ENCODE measurements at regions not wholly inside any gene's neighbourhood (a gene's known extent, or its start where the extent isn't known, plus 50 kb on each side); places are given as distances from the start of the nearest gene placed in this dataset.

- Histone ChIP-seq H2BK5ac (ENCODE audit: low read depth, low read length, poor library complexity, severe bottlenecking) (no peak overlapping the region), H3K27me3 (ENCODE audit: control insufficient read depth in 1 of 2, insufficient read depth in 1 of 2, low read length in 2 of 2) (no peaks in the 10 kb centered on the region), H2AK5ac (ENCODE audit: low read length, severe bottlenecking) (no peak overlapping the region), H4K91ac (ENCODE audit: low read length) (no peak overlapping the region), H2AFZ (ENCODE audit: low read depth, low read length) (no peak overlapping the region), H3K14ac (ENCODE audit: low read length in 2 of 2) (no peak overlapping the region), H3K4me3 (ENCODE audit: insufficient read depth in 1 of 2, low read depth in 1 of 2, low read length in 2 of 2) (no peak overlapping the region), H3K36me3 (ENCODE audit: control insufficient read depth in 1 of 2, insufficient read depth in 2 of 2, low read depth in 1 of 2, low read length in 2 of 2) (no peaks in the 10 kb centered on the region), H3K4ac (ENCODE audit: low read depth in 1 of 2, low read length in 2 of 2) (no peak overlapping the region), H3K9ac (ENCODE audit: low read length) (no peak overlapping the region), H4K8ac (ENCODE audit: low read length) (no peak overlapping the region), H3K4me1 (ENCODE audit: control insufficient read depth, insufficient read depth, low read depth, low read length) (no peaks in the 10 kb centered on the region), H2BK12ac (ENCODE audit: low read length in 2 of 2) (no peak overlapping the region), H3K4me2 (ENCODE audit: low read length, poor library complexity, severe bottlenecking) (no peak overlapping the region), H3K18ac (ENCODE audit: low read depth in 1 of 2, low read length in 2 of 2) (no peak overlapping the region), H3K79me1 (replicated peaks; ENCODE audit: low read length, poor library complexity, severe bottlenecking) (no peaks in the 10 kb centered on the region), H2BK15ac (ENCODE audit: low read depth, poor library complexity, severe bottlenecking) (no peak overlapping the region), H3K23ac (ENCODE audit: low read length in 2 of 2) (no peak overlapping the region), H3K27ac (ENCODE audit: low read length, poor library complexity, severe bottlenecking) (no peak overlapping the region), H3K9me3 (ENCODE audit: control insufficient read depth, low read length) (no peaks in the 10 kb centered on the region), H2BK120ac (ENCODE audit: low read depth, low read length) (no peak overlapping the region)
- WGBS = 98% methylated on average over 3 of the region's 3 CpGs
- no peak for DNase-seq
These were observed 996.7 kb upstream of the FLRT2 start for GRCh38 chr14:84533181-84533725.

GRCh38 chr14:84533791-84534190 is 996.2 kb upstream of the FLRT2 start:
- Histone ChIP-seq H2AFZ (ENCODE audit: low read depth, low read length) (no peak overlapping the region), H4K91ac (ENCODE audit: low read length) (no peak overlapping the region), H3K4me3 (ENCODE audit: insufficient read depth in 1 of 2, low read depth in 1 of 2, low read length in 2 of 2) (no peak overlapping the region), H3K4me2 (ENCODE audit: low read length, poor library complexity, severe bottlenecking) (no peak overlapping the region), H3K27ac (ENCODE audit: low read length, poor library complexity, severe bottlenecking) (no peak overlapping the region), H2BK120ac (ENCODE audit: low read depth, low read length) (no peak overlapping the region), H3K4ac (ENCODE audit: low read depth in 1 of 2, low read length in 2 of 2) (no peak overlapping the region), H2BK15ac (ENCODE audit: low read depth, poor library complexity, severe bottlenecking) (no peak overlapping the region), H3K79me1 (replicated peaks; ENCODE audit: low read length, poor library complexity, severe bottlenecking) (no peaks in the 10 kb centered on the region), H2BK12ac (ENCODE audit: low read length in 2 of 2) (no peak overlapping the region), H2AK5ac (ENCODE audit: low read length, severe bottlenecking) (no peak overlapping the region), H3K4me1 (ENCODE audit: control insufficient read depth, insufficient read depth, low read depth, low read length) (no peaks in the 10 kb centered on the region), H3K23ac (ENCODE audit: low read length in 2 of 2) (no peak overlapping the region), H3K18ac (ENCODE audit: low read depth in 1 of 2, low read length in 2 of 2) (no peak overlapping the region), H3K9ac (ENCODE audit: low read length) (no peak overlapping the region), H4K8ac (ENCODE audit: low read length) (no peak overlapping the region), H3K9me3 (ENCODE audit: control insufficient read depth, low read length) (no peaks in the 10 kb centered on the region), H2BK5ac (ENCODE audit: low read depth, low read length, poor library complexity, severe bottlenecking) (no peak overlapping the region), H3K36me3 (ENCODE audit: control insufficient read depth in 1 of 2, insufficient read depth in 2 of 2, low read depth in 1 of 2, low read length in 2 of 2) (no peaks in the 10 kb centered on the region), H3K27me3 (ENCODE audit: control insufficient read depth in 1 of 2, insufficient read depth in 1 of 2, low read length in 2 of 2) (no peaks in the 10 kb centered on the region), H3K14ac (ENCODE audit: low read length in 2 of 2) (no peak overlapping the region)
- no CpG with 5 or more reads among the region's 4 CpGs for WGBS
- DNase-seq = no peak

- H2BK120ac ChIP-seq (ENCODE audit: low read depth, low read length) = no peak overlapping the region
- no peak overlapping the region for H3K4me2 ChIP-seq (ENCODE audit: low read length, poor library complexity, severe bottlenecking)
- H3K18ac ChIP-seq (ENCODE audit: low read depth in 1 of 2, low read length in 2 of 2) = no peak overlapping the region
- H3K4me3 ChIP-seq (ENCODE audit: insufficient read depth in 1 of 2, low read depth in 1 of 2, low read length in 2 of 2) = no peak overlapping the region
- H3K36me3 ChIP-seq (ENCODE audit: control insufficient read depth in 1 of 2, insufficient read depth in 2 of 2, low read depth in 1 of 2, low read length in 2 of 2) = no peaks in the 10 kb centered on the region
- H4K91ac ChIP-seq (ENCODE audit: low read length) = no peak overlapping the region
- H2AK5ac ChIP-seq (ENCODE audit: low read length, severe bottlenecking) = no peak overlapping the region
- H3K9ac ChIP-seq (ENCODE audit: low read length) = no peak overlapping the region
- no peak overlapping the region for H2BK12ac ChIP-seq (ENCODE audit: low read length in 2 of 2)
- no peaks in the 10 kb centered on the region for H3K27me3 ChIP-seq (ENCODE audit: control insufficient read depth in 1 of 2, insufficient read depth in 1 of 2, low read length in 2 of 2)
- H3K14ac ChIP-seq (ENCODE audit: low read length in 2 of 2) = no peak overlapping the region
- H3K79me1 ChIP-seq (replicated peaks; ENCODE audit: low read length, poor library complexity, severe bottlenecking) = no peaks in the 10 kb centered on the region
- no peak for DNase-seq
- no peak overlapping the region for H3K4ac ChIP-seq (ENCODE audit: low read depth in 1 of 2, low read length in 2 of 2)
- no peak overlapping the region for H4K8ac ChIP-seq (ENCODE audit: low read length)
- no peak overlapping the region for H2BK15ac ChIP-seq (ENCODE audit: low read depth, poor library complexity, severe bottlenecking)
- H3K23ac ChIP-seq (ENCODE audit: low read length in 2 of 2) = no peak overlapping the region
- no peak overlapping the region for H3K27ac ChIP-seq (ENCODE audit: low read length, poor library complexity, severe bottlenecking)
- no peaks in the 10 kb centered on the region for H3K4me1 ChIP-seq (ENCODE audit: control insufficient read depth, insufficient read depth, low read depth, low read length)
- H2BK5ac ChIP-seq (ENCODE audit: low read depth, low read length, poor library complexity, severe bottlenecking) = no peak overlapping the region
- H2AFZ ChIP-seq (ENCODE audit: low read depth, low read length) = no peak overlapping the region
- H3K9me3 ChIP-seq (ENCODE audit: control insufficient read depth, low read length) = no peaks in the 10 kb centered on the region
These were observed 994.5 kb upstream of the FLRT2 start for GRCh38 chr14:84535484-84535883.

GRCh38 chr14:84535976-84536375 is 994.0 kb upstream of the FLRT2 start:
- H2BK120ac ChIP-seq (ENCODE audit: low read depth, low read length) = no peak overlapping the region
- no peak overlapping the region for H3K4me2 ChIP-seq (ENCODE audit: low read length, poor library complexity, severe bottlenecking)
- no peak overlapping the region for H3K23ac ChIP-seq (ENCODE audit: low read length in 2 of 2)
- no peaks in the 10 kb centered on the region for H3K27me3 ChIP-seq (ENCODE audit: control insufficient read depth in 1 of 2, insufficient read depth in 1 of 2, low read length in 2 of 2)
- no peak overlapping the region for H3K18ac ChIP-seq (ENCODE audit: low read depth in 1 of 2, low read length in 2 of 2)
- no peak overlapping the region for H3K4me3 ChIP-seq (ENCODE audit: insufficient read depth in 1 of 2, low read depth in 1 of 2, low read length in 2 of 2)
- no peak overlapping the region for H2BK12ac ChIP-seq (ENCODE audit: low read length in 2 of 2)
- H3K14ac ChIP-seq (ENCODE audit: low read length in 2 of 2) = no peak overlapping the region
- no peak overlapping the region for H3K4ac ChIP-seq (ENCODE audit: low read depth in 1 of 2, low read length in 2 of 2)
- H3K9ac ChIP-seq (ENCODE audit: low read length) = no peak overlapping the region
- no peak overlapping the region for H2BK5ac ChIP-seq (ENCODE audit: low read depth, low read length, poor library complexity, severe bottlenecking)
- no peaks in the 10 kb centered on the region for H3K4me1 ChIP-seq (ENCODE audit: control insufficient read depth, insufficient read depth, low read depth, low read length)
- DNase-seq = no peak
- no peak overlapping the region for H4K8ac ChIP-seq (ENCODE audit: low read length)
- H2AFZ ChIP-seq (ENCODE audit: low read depth, low read length) = no peak overlapping the region
- H3K79me1 ChIP-seq (replicated peaks; ENCODE audit: low read length, poor library complexity, severe bottlenecking) = no peaks in the 10 kb centered on the region
- no peaks in the 10 kb centered on the region for H3K36me3 ChIP-seq (ENCODE audit: control insufficient read depth in 1 of 2, insufficient read depth in 2 of 2, low read depth in 1 of 2, low read length in 2 of 2)
- H3K9me3 ChIP-seq (ENCODE audit: control insufficient read depth, low read length) = no peaks in the 10 kb centered on the region
- H3K27ac ChIP-seq (ENCODE audit: low read length, poor library complexity, severe bottlenecking) = no peak overlapping the region
- no peak overlapping the region for H2AK5ac ChIP-seq (ENCODE audit: low read length, severe bottlenecking)
- H4K91ac ChIP-seq (ENCODE audit: low read length) = no peak overlapping the region
- H2BK15ac ChIP-seq (ENCODE audit: low read depth, poor library complexity, severe bottlenecking) = no peak overlapping the region
- WGBS = 88% methylated on average over 1 of the region's 1 CpG
